Tibial artery (tissue), 4 donors: ENCODE measurements at regions not wholly inside any gene's neighbourhood (a gene's known extent, or its start where the extent isn't known, plus 50 kb on each side); places are given as distances from the start of the nearest gene placed in this dataset.

Experiments used
- DNase-seq, 2 donors: peaks; one replicate each; pipeline ENCODE4 v3.0.0-alpha.2; 2019
- H3K27ac ChIP-seq, 2 donors: fragments of 200-600 bp; sonication (generic) in 1 of 2; 1 replicate in 1 of 2; 2 replicates in 1 of 2; pipeline ENCODE4 v1.5.1; 2018 to 2019; ENCODE audit warnings: mild to moderate bottlenecking in 1 of 2
- H3K27me3 ChIP-seq, 2 donors: fragments of 200-600 bp; sonication (generic) in 1 of 2; one replicate each; pipeline versions ENCODE4 v1.5.1 to v1.6.0; 2016 to 2019
- H3K36me3 ChIP-seq, 3 donors: fragments of 200-600 bp; sonication (generic) in 2 of 3; one replicate each; pipeline ENCODE4 v1.5.1; 2016 to 2019; ENCODE audit warnings: mild to moderate bottlenecking in 2 of 3
- H3K4me1 ChIP-seq, 4 donors: fragments of 200-600 bp; sonication (generic) in 2 of 4; 1 replicate in 3 of 4; 2 replicates in 1 of 4; pipeline ENCODE4 v1.5.1; 2016 to 2019
- H3K4me3 ChIP-seq, 2 donors: fragments of 200-600 bp; sonication (generic) in 1 of 2; 1 replicate in 1 of 2; 2 replicates in 1 of 2; pipeline ENCODE4 v1.5.1; 2018 to 2019; ENCODE audit warnings: mild to moderate bottlenecking in 2 of 2
- H3K9me3 ChIP-seq, 3 donors: fragments of 200-600 bp; sonication (generic) in 1 of 3; one replicate each; pipeline ENCODE4 v1.5.1; 2016 to 2019
- intact Hi-C: fragments of 100-400 bp; cut with DNase I; formaldehyde crosslinking; loops from one replicate; pipeline ENCODE4 v1.15.0; 2023; ENCODE audit warnings: low total_unique reads
- TF ChIP-seq, protein P1 (sequence below), 2 experiments: fragments of 200-600 bp in 1 of 2; fragments of 450-650 bp in 1 of 2; IDR thresholded peaks; one replicate each; pipeline ENCODE4 v1.5.1; 2017 to 2019; ENCODE audit warnings: antibody characterized with exemption in 2 of 2, mild to moderate bottlenecking in 1 of 2, moderate library complexity in 1 of 2

DNA sequence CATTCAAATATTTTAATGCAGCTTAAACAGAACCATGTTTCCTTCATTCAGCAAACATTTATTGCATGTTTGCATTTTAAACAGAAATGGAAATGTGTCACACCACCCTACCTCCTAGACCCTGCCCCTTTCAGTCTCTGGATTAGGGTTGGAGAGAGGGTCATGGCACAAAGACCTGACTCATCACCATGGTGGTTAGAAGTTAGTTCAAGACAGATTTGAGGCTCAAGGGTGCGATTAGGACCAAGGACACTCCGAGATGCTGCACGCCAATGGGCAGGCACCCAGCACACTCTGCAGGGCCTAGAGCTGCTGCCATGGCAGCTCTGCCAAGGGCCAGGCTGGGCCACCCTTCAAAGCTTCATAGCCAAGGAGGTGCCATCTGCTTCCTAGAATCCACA lies 86.9 kb downstream of the NAV1 start:
- H3K4me3 ChIP-seq = no peak overlapping the region
- no peak overlapping the region for H3K27ac ChIP-seq
- TF ChIP-seq, protein P1, sequence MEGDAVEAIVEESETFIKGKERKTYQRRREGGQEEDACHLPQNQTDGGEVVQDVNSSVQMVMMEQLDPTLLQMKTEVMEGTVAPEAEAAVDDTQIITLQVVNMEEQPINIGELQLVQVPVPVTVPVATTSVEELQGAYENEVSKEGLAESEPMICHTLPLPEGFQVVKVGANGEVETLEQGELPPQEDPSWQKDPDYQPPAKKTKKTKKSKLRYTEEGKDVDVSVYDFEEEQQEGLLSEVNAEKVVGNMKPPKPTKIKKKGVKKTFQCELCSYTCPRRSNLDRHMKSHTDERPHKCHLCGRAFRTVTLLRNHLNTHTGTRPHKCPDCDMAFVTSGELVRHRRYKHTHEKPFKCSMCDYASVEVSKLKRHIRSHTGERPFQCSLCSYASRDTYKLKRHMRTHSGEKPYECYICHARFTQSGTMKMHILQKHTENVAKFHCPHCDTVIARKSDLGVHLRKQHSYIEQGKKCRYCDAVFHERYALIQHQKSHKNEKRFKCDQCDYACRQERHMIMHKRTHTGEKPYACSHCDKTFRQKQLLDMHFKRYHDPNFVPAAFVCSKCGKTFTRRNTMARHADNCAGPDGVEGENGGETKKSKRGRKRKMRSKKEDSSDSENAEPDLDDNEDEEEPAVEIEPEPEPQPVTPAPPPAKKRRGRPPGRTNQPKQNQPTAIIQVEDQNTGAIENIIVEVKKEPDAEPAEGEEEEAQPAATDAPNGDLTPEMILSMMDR (IDR thresholded peaks at IDR 0.05) = no peak
- DNase-seq = no peak
- H3K27me3 ChIP-seq = no peaks in the 10 kb centered on the region
- intact Hi-C loops = no loop called here
- H3K9me3 ChIP-seq = no peaks in the 10 kb centered on the region
- H3K4me1 ChIP-seq = peaks cover 0 to 35% (median 27%) of the 10 kb centered on the region in 4 donors
- peaks cover 0 to 13% (median 12%) of the 10 kb centered on the region in 3 donors for H3K36me3 ChIP-seq

DNA sequence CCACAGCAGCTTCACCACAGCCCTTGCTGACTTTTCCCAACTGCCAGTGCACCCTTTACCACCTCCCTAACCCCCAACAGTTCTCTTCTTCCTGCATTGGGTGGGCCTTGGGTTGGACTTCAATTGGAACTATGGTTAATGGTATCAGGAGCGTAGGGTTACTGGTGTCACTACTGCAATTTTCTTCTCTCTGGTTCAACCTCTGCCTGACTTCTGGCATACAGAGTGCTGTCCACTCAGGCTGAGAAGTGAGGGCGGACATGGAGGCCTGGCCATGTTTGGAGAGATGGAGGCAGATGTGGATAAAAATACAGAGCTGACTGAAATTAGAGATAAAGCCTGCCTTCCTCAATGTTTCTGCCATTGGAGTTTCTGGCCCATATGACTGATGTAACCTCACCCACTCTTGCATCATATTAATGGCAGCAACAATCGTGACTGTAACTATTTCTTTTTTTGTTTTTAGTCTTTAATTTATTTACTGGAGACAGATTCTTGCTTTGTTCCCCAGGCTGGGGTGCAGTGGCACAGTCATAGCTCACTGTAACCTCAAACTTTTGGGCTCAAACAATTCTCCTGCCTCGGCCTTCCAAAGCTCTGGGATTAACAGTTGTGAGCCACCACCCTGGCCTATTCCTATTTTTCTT lies 87.8 kb downstream of the NAV1 start:
- no peak for DNase-seq
- Histone ChIP-seq H3K4me1 (peaks cover 0 to 40% (median 30%) of the 10 kb centered on the region in 4 donors), H3K4me3 (no peak overlapping the region), H3K9me3 (no peaks in the 10 kb centered on the region), H3K36me3 (peaks cover 0 to 13% (median 12%) of the 10 kb centered on the region in 3 donors), H3K27ac (no peak overlapping the region), H3K27me3 (no peaks in the 10 kb centered on the region)
- intact Hi-C loops = no loop called here
- TF ChIP-seq, protein P1 (IDR thresholded peaks at IDR 0.05) = no peak

GRCh38 chr1:201628490-201628889 lies 89.6 kb downstream of the NAV1 start:
- Histone ChIP-seq H3K36me3 (peaks cover 0 to 4% (median 2%) of the 10 kb centered on the region in 3 donors), H3K4me1 (peaks cover 0 to 47% (median 31%) of the 10 kb centered on the region in 4 donors), H3K27ac (no peak overlapping the region), H3K9me3 (no peaks in the 10 kb centered on the region), H3K27me3 (no peaks in the 10 kb centered on the region), H3K4me3 (no peak overlapping the region)
- TF ChIP-seq, protein P1 (IDR thresholded peaks at IDR 0.05) = no peak
- DNase-seq = no peak
- intact Hi-C loops = no loop called here

DNA sequence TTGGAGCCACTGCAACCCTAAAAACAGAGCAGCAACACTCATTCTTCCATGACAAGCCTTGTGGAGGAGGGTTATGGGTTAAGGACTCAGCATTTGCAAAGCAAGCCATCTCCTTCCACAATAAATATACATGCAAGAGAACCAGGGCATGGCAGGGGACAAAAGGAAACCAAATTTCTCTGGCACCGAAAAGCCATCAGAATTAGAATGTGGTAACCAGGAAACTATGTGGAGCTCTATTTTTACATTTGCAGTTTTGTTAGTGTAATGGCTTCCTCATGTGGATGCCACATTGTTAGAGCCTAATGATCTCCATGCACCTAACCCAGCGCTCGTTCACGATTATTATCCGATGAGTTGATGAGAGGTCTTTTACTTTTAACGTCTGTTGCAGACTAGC lies 91.7 kb downstream of the NAV1 start:
- H3K9me3 ChIP-seq = no peaks in the 10 kb centered on the region
- H3K4me3 ChIP-seq = no peak overlapping the region
- TF ChIP-seq, protein P1 (IDR thresholded peaks at IDR 0.05) = no peak
- H3K4me1 ChIP-seq = peaks cover 0 to 50% (median 30%) of the 10 kb centered on the region in 4 donors
- DNase-seq = no peak
- no peak overlapping the region for H3K27ac ChIP-seq
- H3K36me3 ChIP-seq = no peaks in the 10 kb centered on the region
- intact Hi-C loops = no loop called here
- no peaks in the 10 kb centered on the region for H3K27me3 ChIP-seq

DNA sequence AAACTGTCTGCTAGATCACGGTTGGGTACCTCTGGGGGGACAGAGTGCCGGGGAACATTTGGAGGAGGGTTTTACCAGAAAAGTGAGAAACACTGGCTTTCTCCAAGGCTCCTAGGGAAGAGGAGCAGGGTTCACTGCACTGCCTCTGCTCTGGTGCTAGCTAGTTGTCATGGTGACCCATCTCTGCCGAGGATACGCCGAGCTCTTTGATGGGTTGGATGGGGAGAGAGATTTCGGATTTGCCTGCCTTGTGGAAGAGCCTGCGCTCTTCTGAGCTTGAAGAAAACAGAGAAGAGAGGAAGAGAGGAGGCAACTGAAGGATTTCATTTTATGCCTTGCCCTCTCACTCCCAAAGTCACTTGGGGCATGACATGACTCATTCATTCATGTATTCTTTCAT lies 92.1 kb downstream of the NAV1 start:
- no peak for DNase-seq
- no peak overlapping the region for H3K4me3 ChIP-seq
- intact Hi-C loops = no loop called here
- H3K4me1 ChIP-seq = peaks cover 0 to 46% (median 25%) of the 10 kb centered on the region in 4 donors
- no peaks in the 10 kb centered on the region for H3K27me3 ChIP-seq
- TF ChIP-seq, protein P1 (IDR thresholded peaks at IDR 0.05) = no peak
- no peaks in the 10 kb centered on the region for H3K36me3 ChIP-seq
- no peaks in the 10 kb centered on the region for H3K9me3 ChIP-seq
- no peak overlapping the region for H3K27ac ChIP-seq
